ENCODE measurements at regions not wholly inside any gene's neighbourhood (a gene's known extent, or its start where the extent isn't known, plus 50 kb on each side); places are given as distances from the start of the nearest gene placed in this dataset.

DNA sequence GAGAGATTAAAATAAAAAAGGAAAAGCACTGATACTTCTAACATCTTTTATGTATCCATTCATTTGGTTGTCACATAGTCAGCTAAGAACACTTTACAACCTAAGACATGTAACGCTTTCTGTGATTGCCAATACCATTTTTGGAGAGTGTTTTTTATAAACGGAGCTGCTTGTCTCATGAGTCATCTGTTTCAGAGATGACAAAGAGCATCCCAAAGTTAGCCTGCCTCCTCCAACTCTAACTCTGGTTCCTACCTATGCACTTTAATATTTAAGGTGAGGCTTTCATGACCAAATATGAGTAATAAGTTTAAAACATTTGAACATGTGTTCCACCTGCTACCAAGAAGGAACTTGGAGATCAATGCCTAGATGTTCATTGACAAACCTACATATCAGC lies 260.1 kb upstream of the SMIM21 start:
- Histone ChIP-seq H3K9me3 (no peaks in the 10 kb centered on the region), H3K27me3 (no peaks in the 10 kb centered on the region), H3K4me1 (no peaks in the 10 kb centered on the region), H3K4me3 (no peak overlapping the region), H3K27ac (no peak overlapping the region), H3K36me3 (no peaks in the 10 kb centered on the region)
- TF ChIP-seq POLR2A (IDR thresholded peaks at IDR 0.05) (no peak), POLR2AphosphoS5 (IDR thresholded peaks at IDR 0.05; ENCODE audit: insufficient read depth in 1 of 2, low read depth in 1 of 2) (no peak)
- TF ChIP-seq, protein P1, sequence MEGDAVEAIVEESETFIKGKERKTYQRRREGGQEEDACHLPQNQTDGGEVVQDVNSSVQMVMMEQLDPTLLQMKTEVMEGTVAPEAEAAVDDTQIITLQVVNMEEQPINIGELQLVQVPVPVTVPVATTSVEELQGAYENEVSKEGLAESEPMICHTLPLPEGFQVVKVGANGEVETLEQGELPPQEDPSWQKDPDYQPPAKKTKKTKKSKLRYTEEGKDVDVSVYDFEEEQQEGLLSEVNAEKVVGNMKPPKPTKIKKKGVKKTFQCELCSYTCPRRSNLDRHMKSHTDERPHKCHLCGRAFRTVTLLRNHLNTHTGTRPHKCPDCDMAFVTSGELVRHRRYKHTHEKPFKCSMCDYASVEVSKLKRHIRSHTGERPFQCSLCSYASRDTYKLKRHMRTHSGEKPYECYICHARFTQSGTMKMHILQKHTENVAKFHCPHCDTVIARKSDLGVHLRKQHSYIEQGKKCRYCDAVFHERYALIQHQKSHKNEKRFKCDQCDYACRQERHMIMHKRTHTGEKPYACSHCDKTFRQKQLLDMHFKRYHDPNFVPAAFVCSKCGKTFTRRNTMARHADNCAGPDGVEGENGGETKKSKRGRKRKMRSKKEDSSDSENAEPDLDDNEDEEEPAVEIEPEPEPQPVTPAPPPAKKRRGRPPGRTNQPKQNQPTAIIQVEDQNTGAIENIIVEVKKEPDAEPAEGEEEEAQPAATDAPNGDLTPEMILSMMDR (IDR thresholded peaks at IDR 0.05) = no peak
- intact Hi-C loops (cut with DNase I) = no loop called here
- DNase-seq (ENCODE audit: extremely low spot score in 2 of 2) = no peak

DNA sequence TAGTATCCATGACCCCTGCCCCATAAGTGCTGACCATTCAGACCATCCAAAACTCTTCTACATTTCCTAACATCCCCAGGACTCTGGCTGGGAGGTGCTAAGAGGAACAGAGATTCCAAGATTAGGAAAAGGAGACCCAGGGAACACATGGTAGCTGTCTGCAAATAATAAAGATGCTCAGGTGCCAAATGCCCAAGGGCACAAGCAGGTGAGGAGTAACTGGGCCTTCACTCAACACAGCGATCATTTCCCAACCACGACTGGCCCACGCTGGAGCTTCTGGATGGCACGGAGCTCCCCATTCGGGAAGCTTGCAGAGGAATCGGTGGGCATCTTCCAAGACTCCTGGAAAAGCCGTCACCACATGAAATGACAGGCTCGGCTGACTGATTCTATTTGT lies 255.9 kb upstream of the SMIM21 start:
- no peaks in the 10 kb centered on the region for H3K36me3 ChIP-seq
- H3K27ac ChIP-seq = no peak overlapping the region
- no peak for DNase-seq (ENCODE audit: extremely low spot score in 2 of 2)
- peaks cover 7% of the 10 kb centered on the region for H3K4me1 ChIP-seq
- TF ChIP-seq POLR2A (IDR thresholded peaks at IDR 0.05) (no peak), POLR2AphosphoS5 (IDR thresholded peaks at IDR 0.05; ENCODE audit: insufficient read depth in 1 of 2, low read depth in 1 of 2) (no peak)
- TF ChIP-seq, protein P1 (IDR thresholded peaks at IDR 0.05) = no peak
- no peak overlapping the region for H3K4me3 ChIP-seq
- no peaks in the 10 kb centered on the region for H3K9me3 ChIP-seq
- intact Hi-C loops (cut with DNase I) = no loop called here
- no peaks in the 10 kb centered on the region for H3K27me3 ChIP-seq

DNA sequence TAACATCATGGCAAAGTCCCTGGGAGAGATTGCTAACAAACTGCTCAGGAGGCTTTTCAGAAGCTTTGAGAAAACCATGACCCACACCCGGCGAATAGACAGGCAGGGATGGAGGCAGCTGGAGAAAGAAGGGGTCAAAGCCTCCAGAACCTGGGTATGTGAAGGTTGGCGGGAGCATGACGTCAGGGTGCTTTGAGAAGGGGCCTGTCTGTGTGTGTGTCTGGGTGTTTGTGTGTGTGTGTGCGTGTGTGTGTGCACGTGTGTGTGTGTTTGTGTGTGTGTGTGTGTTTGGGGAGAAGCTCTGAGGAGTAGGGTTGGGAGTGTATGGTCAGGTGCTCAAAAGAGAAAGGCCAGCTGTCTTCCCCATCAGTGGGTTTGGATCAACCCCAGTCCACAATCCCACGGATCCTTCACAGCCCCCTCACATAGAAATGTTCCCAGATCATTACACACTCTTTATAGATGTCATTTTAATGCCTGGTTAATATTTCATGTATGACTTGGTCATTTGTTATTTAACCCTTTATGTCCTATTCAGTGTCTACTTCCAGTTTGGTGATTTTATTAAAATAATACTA lies 254.1 kb upstream of the SMIM21 start:
- H3K4me3 ChIP-seq = no peak overlapping the region
- intact Hi-C loops (cut with DNase I) = no loop called here
- H3K27ac ChIP-seq = no peak overlapping the region
- TF ChIP-seq, protein P1 (IDR thresholded peaks at IDR 0.05) = no peak
- TF ChIP-seq POLR2AphosphoS5 (IDR thresholded peaks at IDR 0.05; ENCODE audit: insufficient read depth in 1 of 2, low read depth in 1 of 2) = no peak
- no peaks in the 10 kb centered on the region for H3K36me3 ChIP-seq
- peaks cover 7% of the 10 kb centered on the region for H3K4me1 ChIP-seq
- H3K27me3 ChIP-seq = no peaks in the 10 kb centered on the region
- no peak for DNase-seq (ENCODE audit: extremely low spot score in 2 of 2)
- no peaks in the 10 kb centered on the region for H3K9me3 ChIP-seq

DNA sequence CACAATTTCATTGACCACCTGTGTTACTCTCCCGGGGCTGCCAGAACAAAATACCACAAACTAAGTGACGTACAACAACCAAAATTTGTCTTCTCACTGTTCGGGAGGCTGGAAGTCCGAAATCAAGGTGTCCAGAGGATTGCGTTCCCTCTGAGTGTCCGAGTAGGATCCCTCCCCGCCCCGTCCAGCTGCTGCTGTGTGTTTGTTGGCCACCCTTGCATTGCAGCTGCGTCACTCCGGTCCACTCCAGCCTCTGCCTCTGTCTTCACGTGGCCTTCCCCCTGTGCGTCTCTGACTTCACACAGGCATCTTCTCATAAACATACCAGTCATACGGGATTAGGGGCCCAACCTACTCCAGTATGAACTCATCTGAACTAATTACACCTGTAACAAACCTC lies 251.8 kb upstream of the SMIM21 start:
- Histone ChIP-seq H3K4me3 (no peak overlapping the region), H3K27ac (no peak overlapping the region), H3K27me3 (no peaks in the 10 kb centered on the region), H3K36me3 (no peaks in the 10 kb centered on the region), H3K9me3 (no peaks in the 10 kb centered on the region), H3K4me1 (peaks cover 7% of the 10 kb centered on the region)
- DNase-seq (ENCODE audit: extremely low spot score in 2 of 2) = no peak
- TF ChIP-seq POLR2AphosphoS5 (IDR thresholded peaks at IDR 0.05; ENCODE audit: insufficient read depth in 1 of 2, low read depth in 1 of 2) (no peak), POLR2A (IDR thresholded peaks at IDR 0.05) (no peak)
- TF ChIP-seq, protein P1 (IDR thresholded peaks at IDR 0.05) = no peak
- intact Hi-C loops (cut with DNase I) = no loop called here

DNA sequence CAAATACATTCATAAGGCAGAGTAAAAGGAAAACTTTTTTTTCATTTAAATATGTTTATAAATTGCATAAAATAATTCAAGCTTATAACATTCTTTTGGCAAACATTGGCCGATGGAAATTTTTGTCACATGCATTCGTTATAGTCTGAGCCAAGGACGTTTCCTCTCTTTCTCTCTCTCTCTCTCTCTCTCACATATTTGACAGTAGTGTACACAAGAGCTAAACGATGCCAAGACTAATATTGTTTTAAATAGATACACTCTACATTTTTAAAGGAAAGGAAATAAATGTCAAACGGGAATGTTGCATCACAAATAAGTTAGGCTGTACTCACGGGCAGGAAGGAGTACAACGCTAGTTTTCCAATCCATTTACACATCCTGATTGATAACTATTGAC lies 251.1 kb upstream of the SMIM21 start:
- H3K4me1 ChIP-seq = peaks cover 7% of the 10 kb centered on the region
- no peak for DNase-seq (ENCODE audit: extremely low spot score in 2 of 2)
- H3K9me3 ChIP-seq = no peaks in the 10 kb centered on the region
- no peaks in the 10 kb centered on the region for H3K27me3 ChIP-seq
- H3K4me3 ChIP-seq = no peak overlapping the region
- TF ChIP-seq POLR2A (IDR thresholded peaks at IDR 0.05) = no peak
- TF ChIP-seq POLR2AphosphoS5 (IDR thresholded peaks at IDR 0.05; ENCODE audit: insufficient read depth in 1 of 2, low read depth in 1 of 2) = no peak
- TF ChIP-seq, protein P1 (IDR thresholded peaks at IDR 0.05) = no peak
- no peaks in the 10 kb centered on the region for H3K36me3 ChIP-seq
- no peak overlapping the region for H3K27ac ChIP-seq
- intact Hi-C loops (cut with DNase I) = no loop called here
